ENCODE measurements at regions not wholly inside any gene's neighbourhood (a gene's known extent, or its start where the extent isn't known, plus 50 kb on each side); places are given as distances from the start of the nearest gene placed in this dataset.

DNA sequence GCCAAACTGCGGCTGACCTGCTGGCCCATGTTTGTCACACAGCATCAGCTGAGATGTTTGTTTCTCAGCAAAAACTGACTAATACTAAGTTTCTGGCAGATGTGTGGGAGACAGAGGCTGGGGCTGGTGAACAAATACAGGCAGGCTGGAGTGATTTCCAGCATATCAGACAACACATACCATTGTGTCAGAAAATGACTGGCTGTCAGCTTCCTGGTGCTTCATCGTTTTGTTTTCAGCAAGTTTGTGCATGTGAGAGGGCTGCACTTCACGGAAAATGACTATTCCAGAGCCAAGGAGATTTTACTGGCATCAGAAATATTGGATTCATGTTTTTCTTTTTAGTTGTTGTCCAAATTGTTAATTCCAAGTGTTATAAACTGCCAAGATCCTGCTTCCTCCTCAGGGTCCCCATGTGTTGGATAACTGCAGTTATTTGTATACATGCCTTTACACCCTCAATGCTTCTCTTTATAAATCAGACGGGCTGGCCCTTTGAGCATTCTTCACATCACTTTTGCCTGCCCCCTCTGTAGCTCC lies 145.7 kb downstream of the GALC start:
- no peak for DNase-seq (ENCODE audit: low read depth, low spot score)
- TF ChIP-seq, protein P1, sequence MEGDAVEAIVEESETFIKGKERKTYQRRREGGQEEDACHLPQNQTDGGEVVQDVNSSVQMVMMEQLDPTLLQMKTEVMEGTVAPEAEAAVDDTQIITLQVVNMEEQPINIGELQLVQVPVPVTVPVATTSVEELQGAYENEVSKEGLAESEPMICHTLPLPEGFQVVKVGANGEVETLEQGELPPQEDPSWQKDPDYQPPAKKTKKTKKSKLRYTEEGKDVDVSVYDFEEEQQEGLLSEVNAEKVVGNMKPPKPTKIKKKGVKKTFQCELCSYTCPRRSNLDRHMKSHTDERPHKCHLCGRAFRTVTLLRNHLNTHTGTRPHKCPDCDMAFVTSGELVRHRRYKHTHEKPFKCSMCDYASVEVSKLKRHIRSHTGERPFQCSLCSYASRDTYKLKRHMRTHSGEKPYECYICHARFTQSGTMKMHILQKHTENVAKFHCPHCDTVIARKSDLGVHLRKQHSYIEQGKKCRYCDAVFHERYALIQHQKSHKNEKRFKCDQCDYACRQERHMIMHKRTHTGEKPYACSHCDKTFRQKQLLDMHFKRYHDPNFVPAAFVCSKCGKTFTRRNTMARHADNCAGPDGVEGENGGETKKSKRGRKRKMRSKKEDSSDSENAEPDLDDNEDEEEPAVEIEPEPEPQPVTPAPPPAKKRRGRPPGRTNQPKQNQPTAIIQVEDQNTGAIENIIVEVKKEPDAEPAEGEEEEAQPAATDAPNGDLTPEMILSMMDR (IDR thresholded peaks at IDR 0.05; ENCODE audit: insufficient read depth, low read length, missing control alignments) = no peak
- ChIA-PET CTCF (interaction anchor here (1.7 kb wide), 1 partner anchor 31 kb away, joined by 4 read pairs; no protein-coding TSS in a partner anchor), POLR2A (no interaction called here)
- H3K4me3 ChIP-seq (ENCODE audit: low read depth, low read length) = no peak overlapping the region

DNA sequence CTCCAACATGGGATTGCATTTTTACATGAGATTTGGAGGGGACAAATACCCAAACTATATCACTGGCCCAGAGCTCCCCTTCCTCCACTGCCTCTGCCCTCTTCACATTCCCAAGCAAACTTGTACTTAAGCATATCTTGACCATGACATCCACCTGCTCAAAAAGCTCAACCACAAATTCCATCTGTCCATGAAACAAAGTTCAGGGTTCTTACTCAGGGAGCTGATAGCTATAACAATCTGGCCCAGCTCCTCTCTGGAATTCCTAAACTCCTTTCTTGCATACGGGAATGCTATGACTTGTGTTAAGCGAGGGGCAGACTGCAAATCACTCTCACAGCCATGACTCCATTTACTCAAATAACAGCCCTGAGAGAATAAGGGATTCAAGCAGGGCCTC lies 152.1 kb downstream of the GALC start:
- TF ChIP-seq, protein P1 (IDR thresholded peaks at IDR 0.05; ENCODE audit: insufficient read depth, low read length, missing control alignments) = no peak
- DNase-seq (ENCODE audit: low read depth, low spot score) = no peak
- POLR2A ChIA-PET = no interaction called here
- CTCF ChIA-PET = no interaction called here
- H3K4me3 ChIP-seq (ENCODE audit: low read depth, low read length) = no peak overlapping the region

DNA sequence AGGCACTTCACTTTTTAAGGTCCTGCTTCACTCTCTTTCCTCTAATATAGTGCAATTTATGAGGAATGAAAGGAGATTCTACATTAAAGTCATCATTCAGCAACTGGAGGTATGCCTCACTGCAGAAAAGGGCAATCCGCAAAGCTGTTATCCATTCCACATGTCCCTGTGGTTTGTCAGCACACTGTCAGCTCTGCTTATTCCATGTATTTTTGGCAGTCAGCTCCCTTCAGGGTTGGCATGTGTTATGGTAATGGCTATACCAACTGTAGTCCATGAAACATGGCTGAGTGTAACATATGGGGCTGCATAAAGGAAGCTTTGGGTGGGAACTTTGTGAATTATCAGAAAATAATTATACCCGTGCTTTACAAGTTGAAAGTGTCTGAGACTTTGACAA lies 154.1 kb downstream of the GALC start:
- DNase-seq (ENCODE audit: low read depth, low spot score) = no peak
- CTCF ChIA-PET = interaction anchor here (0.8 kb wide), 1 partner anchor 10 kb away, joined by 3 read pairs; no protein-coding TSS in a partner anchor
- no peak overlapping the region for H3K4me3 ChIP-seq (ENCODE audit: low read depth, low read length)
- POLR2A ChIA-PET = no interaction called here
- TF ChIP-seq, protein P1 (IDR thresholded peaks at IDR 0.05; ENCODE audit: insufficient read depth, low read length, missing control alignments) = no peak

DNA sequence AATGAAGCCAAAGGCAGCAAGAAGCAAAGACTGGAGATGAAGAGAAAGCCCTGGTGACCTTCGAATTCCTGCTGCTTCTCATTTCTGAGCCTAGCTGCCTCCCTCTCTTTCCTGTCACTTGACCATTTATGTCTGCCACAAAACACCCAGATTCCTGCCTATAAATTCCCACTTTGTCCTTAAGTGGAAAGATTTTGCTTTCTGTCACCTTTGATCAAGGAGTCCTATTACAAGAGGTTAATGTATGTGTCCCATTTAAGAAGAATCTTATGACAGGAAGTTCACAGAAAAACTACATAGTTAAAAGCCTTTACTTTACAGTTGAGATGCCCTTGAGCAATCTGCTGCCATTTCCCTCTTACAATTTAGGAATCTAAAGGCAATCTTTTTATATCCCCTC lies 155.7 kb downstream of the GALC start:
- H3K4me3 ChIP-seq (ENCODE audit: low read depth, low read length) = no peak overlapping the region
- CTCF ChIA-PET = no interaction called here
- POLR2A ChIA-PET = no interaction called here
- TF ChIP-seq, protein P1 (IDR thresholded peaks at IDR 0.05; ENCODE audit: insufficient read depth, low read length, missing control alignments) = no peak
- DNase-seq (ENCODE audit: low read depth, low spot score) = no peak

DNA sequence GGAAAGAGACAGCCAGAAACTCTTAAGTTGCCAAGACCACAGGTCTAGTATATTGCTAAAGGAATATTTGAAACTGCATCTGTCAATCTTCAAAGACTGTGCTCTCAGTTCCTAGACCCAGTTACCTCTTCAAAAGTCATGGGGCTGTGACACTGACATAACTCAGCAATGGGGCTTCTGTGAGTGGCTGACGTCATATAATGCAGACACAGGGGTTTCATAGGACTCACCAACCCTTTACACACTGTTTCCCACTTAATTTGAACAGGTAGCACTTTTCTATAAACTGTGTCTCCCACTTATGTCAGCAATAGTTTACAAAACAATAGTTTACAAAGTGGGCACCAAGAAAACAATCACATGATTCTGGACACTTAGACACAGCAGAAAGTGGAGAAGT lies 158.4 kb downstream of the GALC start:
- no peak overlapping the region for H3K4me3 ChIP-seq (ENCODE audit: low read depth, low read length)
- no peak for DNase-seq (ENCODE audit: low read depth, low spot score)
- ChIA-PET POLR2A (no interaction called here), CTCF (no interaction called here)
- TF ChIP-seq, protein P1 (IDR thresholded peaks at IDR 0.05; ENCODE audit: insufficient read depth, low read length, missing control alignments) = no peak

DNA sequence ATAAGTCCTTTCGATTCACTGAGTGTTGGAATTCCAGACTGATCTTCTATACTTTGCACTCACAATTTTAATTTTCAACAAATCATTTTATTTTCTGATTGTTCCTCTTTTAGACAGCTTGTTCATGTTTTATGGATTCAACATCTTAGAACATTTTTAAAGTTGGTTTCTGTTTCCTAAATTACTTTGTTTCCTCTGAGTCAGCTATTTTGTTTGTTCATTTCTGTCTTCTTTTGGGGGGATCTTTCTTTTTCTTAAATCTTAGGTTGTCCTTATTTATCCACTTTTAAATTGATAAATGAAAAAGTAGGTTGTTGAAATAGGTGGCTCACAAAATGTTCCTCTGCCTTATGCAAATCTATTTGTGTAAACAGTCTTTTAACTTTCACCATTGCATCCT lies 160.0 kb downstream of the GALC start:
- H3K4me3 ChIP-seq (ENCODE audit: low read depth, low read length) = no peak overlapping the region
- TF ChIP-seq, protein P1 (IDR thresholded peaks at IDR 0.05; ENCODE audit: insufficient read depth, low read length, missing control alignments) = no peak
- CTCF ChIA-PET = no interaction called here
- POLR2A ChIA-PET = no interaction called here
- DNase-seq (ENCODE audit: low read depth, low spot score) = no peak

Data from AG04449 (cell line).